Renal cortex interstitium (tissue), 11 donors: ENCODE measurements at regions not wholly inside any gene's neighbourhood (a gene's known extent, or its start where the extent isn't known, plus 50 kb on each side); places are given as distances from the start of the nearest gene placed in this dataset.
"Not testable (repeated sequence)": the region's sequence is repeated elsewhere in the genome, so short reads cannot be mapped to it uniquely, and the experiment has no call there.

Source experiments
- DNase-seq, 11 donors: peaks; one replicate each; pipeline ENCODE4 v3.0.0-alpha.2; 2013; ENCODE audit warnings: low read depth in 9 of 11, low spot score in 4 of 11; ENCODE audit errors: extremely low read depth in 1 of 11

- no peak for DNase-seq
Measured at GRCh38 chr12:84054811-84055210, 857.8 kb downstream of the SLC6A15 start.

GRCh38 chr12:84047881-84048280 is 864.7 kb downstream of the SLC6A15 start:
- no peak for DNase-seq

- no peak for DNase-seq
Measured at GRCh38 chr12:84046859-84047258, 865.7 kb downstream of the SLC6A15 start.

- DNase-seq: no peak
Measured at GRCh38 chr12:84043355-84043754, 869.2 kb downstream of the SLC6A15 start.

GRCh38 chr12:84038242-84038641 is 874.4 kb downstream of the SLC6A15 start:
- DNase-seq: no peak

GRCh38 chr12:84036912-84037311 is 875.7 kb downstream of the SLC6A15 start:
- DNase-seq: no peak

GRCh38 chr12:84035766-84036165 is 876.8 kb downstream of the SLC6A15 start:
- DNase-seq: no peak

- DNase-seq: no peak
Measured at GRCh38 chr12:84034871-84035270, 877.7 kb downstream of the SLC6A15 start.

GRCh38 chr12:84033162-84033561 is 879.4 kb downstream of the SLC6A15 start:
- DNase-seq: no peak

- DNase-seq: not testable (repeated sequence)
Measured at GRCh38 chr12:84018556-84019179, 893.9 kb downstream of the SLC6A15 start.

GRCh38 chr12:84016956-84017355 is 895.6 kb downstream of the SLC6A15 start:
- no peak for DNase-seq

- DNase-seq: no peak
Measured at GRCh38 chr12:83997423-83997822, 915.2 kb downstream of the SLC6A15 start.

- DNase-seq: no peak
Measured at GRCh38 chr12:83996671-83997070, 915.9 kb downstream of the SLC6A15 start.

GRCh38 chr12:83985084-83985483 is 927.5 kb downstream of the SLC6A15 start:
- DNase-seq: no peak

GRCh38 chr12:83980398-83980797 is 932.2 kb downstream of the SLC6A15 start:
- DNase-seq: no peak

- DNase-seq: no peak
Measured at GRCh38 chr12:83979785-83980184, 932.8 kb downstream of the SLC6A15 start.

- DNase-seq: no peak
Measured at GRCh38 chr12:83971781-83972180, 940.8 kb downstream of the SLC6A15 start.

GRCh38 chr12:83960767-83961166 is 951.8 kb downstream of the SLC6A15 start:
- DNase-seq: no peak

- DNase-seq: no peak
Measured at GRCh38 chr12:83958997-83959396, 953.6 kb downstream of the SLC6A15 start.

GRCh38 chr12:83954956-83955601 is 957.5 kb downstream of the SLC6A15 start:
- DNase-seq: no peak
